ENCODE measurements at regions not wholly inside any gene's neighbourhood (a gene's known extent, or its start where the extent isn't known, plus 50 kb on each side); places are given as distances from the start of the nearest gene placed in this dataset.

DNA sequence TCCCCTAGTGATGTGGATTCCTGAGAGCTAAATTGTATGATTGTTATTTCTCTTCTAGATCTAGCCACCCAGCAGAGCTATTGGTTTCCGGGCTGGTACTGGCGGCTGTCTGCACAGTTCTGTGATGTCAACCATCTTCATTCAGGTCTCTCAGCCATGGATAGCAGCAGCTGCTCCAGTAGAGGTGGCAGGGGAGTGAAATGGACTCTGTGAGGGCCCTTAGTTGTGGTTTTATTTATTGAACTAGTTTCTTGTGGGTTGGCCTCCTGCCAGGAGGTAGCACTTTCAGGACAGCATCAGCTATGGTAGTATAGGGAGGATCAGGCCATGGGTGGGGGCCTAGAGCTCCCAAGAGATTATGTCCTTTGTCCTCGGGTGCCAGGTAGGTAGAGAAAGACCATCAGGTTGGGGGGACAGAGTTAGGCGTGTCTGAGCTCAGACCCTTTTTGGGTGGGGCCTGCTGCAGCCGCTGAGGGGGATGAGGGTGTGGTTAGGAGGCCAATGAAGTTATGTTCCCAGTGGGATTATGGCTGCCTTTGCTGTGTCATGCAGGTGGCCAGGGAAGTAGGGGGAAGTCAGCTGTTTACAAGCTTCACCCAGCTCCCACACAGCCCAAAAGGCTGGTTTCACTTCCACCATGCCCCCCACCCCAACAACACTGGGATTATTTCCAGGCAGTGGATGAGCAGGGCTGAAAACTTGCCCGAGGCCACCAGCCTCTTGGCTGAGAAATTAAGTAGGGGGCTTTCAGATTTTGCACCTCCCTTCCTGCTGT is 55.1 kb upstream of the RGS4 start:
- FAIRE-seq, result no peak

DNA sequence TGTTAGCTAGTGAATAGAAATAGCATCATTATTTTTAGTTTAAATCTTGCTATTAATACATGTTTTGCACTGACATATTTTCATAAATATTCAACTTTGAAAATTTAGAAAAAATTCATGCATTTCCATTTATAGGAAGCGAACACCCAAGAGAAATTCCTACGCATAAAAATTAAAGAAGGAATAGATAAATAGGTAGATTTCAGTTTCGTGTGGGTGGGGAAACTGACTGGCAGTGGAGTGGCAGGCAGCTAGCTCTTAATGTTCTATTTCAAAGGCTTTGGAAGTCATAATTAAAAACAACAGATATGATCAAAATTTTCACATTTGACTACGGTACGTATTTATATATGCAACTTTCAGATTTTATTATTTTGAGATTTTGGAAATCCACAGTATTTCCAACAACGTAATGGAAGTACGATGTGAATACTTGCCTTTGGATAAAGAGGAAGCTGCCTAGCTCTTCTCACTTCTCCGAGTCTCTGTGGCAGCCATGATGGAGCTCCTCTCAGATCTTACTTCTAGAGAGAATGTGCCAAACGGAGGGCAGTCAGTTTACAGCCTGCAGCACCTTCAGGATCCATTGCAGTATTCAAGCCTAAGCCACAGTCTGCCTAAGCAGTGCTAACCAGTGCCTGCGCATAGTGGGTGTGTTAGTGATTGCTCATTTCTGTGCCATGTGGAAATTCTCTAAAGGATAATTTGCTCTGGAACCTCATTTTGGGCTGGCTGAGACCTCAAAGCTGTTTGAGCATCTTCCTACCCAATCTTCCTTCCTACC is 62.9 kb upstream of the RGS4 start:
- FAIRE-seq, result no peak

DNA sequence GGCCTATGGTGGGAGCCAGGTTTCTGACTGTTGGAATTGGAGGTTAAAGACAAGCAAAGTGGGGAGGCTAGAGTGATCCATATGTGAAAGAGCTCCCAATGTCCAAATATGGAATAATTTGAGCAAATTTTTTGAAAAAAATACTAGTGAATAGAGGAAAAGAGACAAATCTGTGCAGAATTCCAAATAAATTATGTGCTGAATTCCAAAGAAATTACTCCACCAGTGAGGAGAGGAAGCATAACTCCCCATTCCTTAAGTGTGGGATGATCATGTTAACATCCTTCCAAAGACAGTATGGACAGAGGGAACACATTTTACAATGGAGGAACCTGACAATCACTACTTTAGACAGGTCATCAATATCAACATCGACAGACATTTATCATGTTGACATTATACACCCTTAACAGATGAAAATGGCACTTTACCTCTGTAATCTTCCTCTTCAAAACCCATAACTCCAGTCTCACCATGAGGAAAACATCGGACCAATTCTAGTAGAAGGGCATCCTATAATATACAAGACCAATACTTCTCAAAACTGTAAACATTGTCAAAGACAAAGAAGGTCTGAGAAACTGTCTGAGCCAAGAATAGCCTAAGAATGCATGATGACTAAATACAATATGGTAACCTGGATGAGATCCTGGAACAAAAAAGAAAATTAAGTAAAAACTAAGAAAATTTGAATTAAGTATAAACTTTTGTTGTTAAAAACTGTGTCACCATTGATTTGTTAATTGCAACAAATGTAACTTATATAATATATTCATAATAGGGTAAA is 71.5 kb upstream of the RGS4 start:
- FAIRE-seq, result no peak

DNA sequence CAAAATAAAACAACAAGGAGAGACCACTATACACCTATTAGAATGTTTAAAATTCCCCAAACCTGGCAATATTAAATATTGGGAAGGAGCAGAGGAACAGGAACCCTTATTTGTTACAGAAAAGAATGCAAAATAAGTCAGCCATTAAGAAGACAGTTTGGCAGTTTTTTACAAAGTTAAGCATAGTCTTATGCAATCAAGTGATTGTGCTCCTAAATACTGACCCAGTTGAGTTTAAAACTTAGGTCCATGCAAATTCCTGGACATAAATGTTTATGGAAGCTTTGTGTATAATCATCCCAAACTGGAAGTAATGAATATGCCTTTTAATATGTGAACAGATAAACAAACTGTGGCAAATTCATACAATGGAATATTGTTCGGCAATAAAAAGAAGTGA is 72.9 kb upstream of the RGS4 start:
- no peak for FAIRE-seq

- FAIRE-seq, result no peak
Measured at GRCh38 chr1:162994921-162995320, 74.2 kb upstream of the RGS4 start.

DNA sequence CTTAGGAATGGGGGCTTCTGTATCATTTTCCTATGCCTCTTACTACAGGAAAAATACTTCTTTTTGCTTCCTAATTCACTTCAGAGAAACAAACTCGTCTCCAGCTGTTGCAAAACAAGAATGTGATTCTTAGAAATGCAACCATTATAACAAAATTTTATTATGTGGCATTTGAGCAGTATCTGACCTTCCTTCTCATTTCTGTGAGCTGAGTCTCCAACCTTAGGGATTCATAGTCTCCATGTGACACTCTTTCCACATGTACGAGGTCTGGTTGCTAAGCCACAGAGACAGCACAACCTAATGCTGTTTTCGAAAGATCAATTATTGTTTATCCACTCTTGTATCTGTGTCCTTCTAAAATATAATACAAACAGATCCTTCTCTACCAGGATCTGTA is 75.3 kb upstream of the RGS4 start:
- no peak for FAIRE-seq

DNA sequence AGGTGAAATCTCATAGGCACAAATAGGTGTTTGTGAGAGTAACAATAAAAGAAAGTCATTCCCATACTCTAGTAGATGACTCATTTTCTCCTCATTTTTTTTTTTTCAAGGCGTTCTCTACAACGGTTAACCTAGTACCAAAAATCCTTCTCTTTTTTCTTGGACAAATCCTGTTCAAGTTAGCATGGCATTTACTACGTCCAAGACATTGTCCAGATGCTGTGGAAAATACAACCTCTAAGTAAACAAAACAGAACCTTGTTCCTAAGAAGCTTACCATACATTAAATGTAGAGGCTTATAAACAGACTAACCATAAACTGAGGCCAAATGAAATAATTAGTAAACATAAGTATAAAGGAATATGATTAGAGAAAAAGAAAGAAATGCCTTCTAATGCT is 76.2 kb upstream of the RGS4 start:
- FAIRE-seq, result no peak

DNA sequence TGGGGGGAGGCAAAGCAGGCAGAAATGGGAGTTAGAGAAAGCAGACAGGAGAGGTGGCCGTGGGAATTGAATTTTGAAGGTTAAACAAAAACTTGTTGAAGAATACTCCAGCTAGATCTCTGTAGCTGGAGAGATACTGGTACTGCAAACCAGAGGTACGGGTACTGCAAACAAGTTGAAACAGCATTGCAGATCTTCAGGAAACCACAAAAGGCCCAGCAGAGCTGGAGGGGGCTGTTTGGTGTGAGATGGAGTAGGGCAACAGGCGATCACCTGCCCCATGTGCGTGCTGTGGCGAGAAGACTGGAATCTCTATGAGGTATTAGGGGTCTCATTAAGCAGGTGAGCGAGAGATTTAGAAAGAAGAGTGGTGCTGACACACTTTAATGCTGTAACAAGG is 77.7 kb upstream of the RGS4 start:
- no peak for FAIRE-seq

DNA sequence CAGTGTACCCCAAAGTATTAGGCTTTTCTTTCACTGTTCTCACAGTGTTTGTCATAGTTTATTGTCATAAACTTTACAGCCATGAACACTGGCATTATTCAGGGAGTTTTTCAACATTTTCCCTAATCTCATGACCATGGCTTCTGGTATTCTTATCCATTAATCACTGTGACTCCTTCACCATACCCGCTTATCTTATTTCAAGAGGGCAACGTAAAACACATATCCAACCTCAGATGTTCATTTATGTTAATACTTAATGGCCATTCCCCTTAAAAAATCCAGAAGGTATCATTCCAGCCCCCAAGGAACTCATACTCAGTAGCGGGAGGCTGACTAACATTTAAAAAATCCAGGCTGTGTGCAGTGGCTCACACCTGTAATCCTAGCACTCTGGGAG is 78.5 kb upstream of the RGS4 start:
- FAIRE-seq, result no peak

DNA sequence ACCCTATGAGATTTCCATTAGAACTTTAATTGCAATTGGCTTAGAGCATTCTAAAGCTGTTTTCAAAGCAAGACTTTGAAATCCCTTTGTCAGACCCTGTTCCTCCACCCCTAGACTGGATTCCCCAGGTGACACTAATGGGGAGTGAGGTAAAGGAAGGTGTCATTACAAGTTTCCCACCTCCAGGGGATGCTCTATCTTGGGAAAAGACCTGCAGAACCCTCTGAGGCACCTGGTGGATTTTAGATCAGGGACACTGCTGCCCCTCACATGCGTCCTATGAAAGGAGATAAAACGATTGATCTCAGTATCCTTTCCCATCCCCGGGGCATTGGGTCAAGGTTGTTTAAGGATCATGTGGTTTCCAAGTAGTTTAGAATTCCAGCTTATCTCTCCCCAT is 80.3 kb upstream of the RGS4 start:
- no peak for FAIRE-seq

GRCh38 chr1:162987866-162988265 is 81.3 kb upstream of the RGS4 start:
- FAIRE-seq, result no peak

GRCh38 chr1:162985816-162986435 is 83.2 kb upstream of the RGS4 start:
- no peak for FAIRE-seq

GRCh38 chr1:162984699-162985098 is 84.5 kb upstream of the RGS4 start:
- FAIRE-seq, result no peak

DNA sequence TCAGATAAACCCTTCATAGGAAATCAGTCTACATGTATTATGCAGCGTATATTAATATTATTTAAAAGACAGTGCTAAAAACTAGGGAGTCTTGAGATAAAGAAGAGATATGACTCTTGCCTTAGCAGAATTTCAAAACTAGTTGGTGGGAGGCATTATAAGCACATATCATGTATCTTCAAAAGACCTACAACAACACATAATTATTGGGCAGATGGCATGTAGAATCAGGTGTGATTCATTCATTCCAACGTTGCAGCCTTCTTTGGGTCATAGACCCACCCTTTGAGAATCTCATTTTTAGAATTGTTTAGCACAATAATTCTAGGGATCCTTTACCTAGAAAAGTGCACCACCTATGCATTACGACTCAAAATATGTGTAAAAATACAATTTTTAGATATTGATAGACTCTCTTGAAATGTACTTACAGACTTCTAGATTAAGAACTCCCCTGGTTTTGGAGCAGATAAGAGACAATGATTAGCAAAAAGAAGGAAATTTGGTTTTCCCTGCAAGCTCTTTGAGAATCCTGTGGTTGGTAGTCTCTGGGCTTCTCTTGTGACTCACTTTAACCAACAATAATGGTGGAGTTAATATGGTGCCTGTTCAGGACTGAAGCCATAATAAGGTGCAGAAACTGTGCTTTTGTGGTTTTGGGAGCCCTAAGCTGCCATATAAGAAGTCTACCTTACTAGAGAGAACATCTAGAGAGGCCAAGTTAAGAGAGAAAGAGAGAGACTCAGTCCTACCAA is 85.3 kb upstream of the RGS4 start:
- FAIRE-seq, result no peak

DNA sequence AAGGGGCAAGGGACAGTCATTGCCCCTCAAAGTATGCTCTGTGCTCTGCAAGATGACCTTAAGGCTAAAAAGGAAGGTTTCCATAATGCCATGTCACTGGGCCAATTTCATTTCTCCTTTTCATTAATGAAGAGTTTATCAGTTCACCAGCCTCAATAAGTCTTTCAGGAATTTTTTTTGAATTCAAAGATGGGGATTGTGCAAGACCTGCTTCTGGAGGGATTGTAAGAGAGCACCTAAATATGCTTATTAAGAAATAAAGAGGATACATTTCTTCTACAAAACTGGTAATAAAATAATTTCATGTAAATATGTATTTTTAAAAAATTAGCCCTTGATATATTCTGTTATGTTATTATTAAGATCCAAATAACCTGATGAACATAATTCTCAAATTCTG is 86.8 kb upstream of the RGS4 start:
- no peak for FAIRE-seq

DNA sequence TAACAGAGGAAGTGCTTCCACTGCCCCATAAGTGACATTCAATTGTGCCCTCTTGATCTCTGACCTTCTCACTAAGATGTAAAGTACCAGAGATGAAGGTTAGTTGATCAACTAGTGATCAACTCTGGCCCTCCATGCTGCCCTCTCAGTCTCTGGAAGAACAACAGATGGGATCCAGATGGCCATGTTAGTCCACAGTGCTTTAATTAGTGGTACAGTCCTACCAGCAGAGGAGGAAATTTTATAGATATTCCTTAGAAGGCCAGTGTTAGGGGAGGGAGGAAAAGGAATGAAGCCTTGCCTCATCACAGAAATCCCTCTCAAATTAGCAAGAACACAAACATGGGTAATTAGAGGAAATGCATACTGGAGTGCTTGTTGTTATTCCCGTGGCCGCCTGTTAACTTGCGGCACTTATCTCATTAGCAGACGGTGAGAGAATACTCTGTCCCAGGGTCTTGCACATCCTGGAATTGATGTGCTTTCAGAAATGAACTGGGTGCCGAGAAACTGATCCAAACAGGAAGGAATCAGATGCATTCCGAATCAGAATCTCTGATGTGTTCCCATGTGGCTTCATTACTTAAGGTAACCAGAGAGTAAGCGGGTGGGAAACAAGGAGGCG is 91.1 kb upstream of the RGS4 start:
- no peak for FAIRE-seq

GRCh38 chr1:162976628-162977027 is 92.5 kb upstream of the RGS4 start:
- no peak for FAIRE-seq

DNA sequence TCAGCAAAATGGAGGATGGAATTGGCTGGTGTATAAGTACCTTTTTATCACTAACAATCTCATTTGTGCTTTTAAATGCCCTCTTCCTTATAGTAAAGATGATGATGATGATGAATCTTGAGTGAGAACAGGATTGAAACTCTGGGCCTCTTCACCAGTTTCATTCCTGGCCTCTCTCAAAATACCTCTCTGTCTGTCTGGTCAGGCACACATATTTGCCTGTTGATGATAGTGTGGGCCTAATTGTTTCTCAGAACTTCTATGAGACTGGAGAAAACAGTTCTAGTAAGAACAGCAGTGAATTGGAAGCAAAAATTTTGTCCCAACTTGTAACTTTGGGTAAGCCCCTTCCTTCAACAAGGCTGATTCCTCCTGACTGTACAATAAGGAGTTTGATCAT is 94.4 kb upstream of the RGS4 start:
- FAIRE-seq, result no peak

DNA sequence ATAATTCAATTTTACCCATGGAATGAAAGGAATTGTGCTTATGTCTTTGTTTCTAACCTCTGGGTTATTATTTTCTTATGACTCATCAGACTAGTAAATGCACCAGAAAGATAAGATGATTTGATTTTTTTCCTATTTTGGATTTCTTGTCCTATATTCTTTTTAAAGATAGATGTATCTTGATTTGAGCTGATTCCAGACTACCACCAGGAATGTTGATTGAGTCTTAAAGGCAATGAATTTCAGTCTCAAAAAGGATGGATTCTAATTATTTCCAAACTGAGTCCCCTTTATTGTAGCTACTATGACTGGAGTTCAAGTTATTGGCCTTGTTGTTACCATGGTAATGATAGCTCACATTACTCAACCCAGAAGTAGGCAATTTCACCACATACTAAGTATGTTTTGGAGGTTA is 95.8 kb upstream of the RGS4 start:
- FAIRE-seq, result no peak

- FAIRE-seq, result no peak
Measured at GRCh38 chr1:162972773-162973172, 96.4 kb upstream of the RGS4 start.

- FAIRE-seq, result no peak
Measured at GRCh38 chr1:162970021-162970420, 99.1 kb upstream of the RGS4 start.

- no peak for FAIRE-seq
Measured at GRCh38 chr1:162966613-162967012, 102.5 kb upstream of the RGS4 start.

Measured in islet of Langerhans (tissue), 1 donor.